NOMO-1 (cell line): ENCODE measurements at regions not wholly inside any gene's neighbourhood (a gene's known extent, or its start where the extent isn't known, plus 50 kb on each side); places are given as distances from the start of the nearest gene placed in this dataset.
"Not testable (repeated sequence)": the region's sequence is repeated elsewhere in the genome, so short reads cannot be mapped to it uniquely, and the experiment has no call there.

Source experiments
- DNase-seq, 2 experiments: peaks; one replicate each; lab custom pipeline; 2025; ENCODE audit not compliant: unreplicated experiment in 2 of 2; lab: John Stamatoyannopoulos, UW

GRCh38 chr12:125856366-125856765, 791.1 kb downstream of the AACS start:
- no peak for DNase-seq

GRCh38 chr12:125856896-125857295, 791.7 kb downstream of the AACS start:
- DNase-seq: no peak

GRCh38 chr12:125860672-125861288, 795.5 kb downstream of the AACS start:
- DNase-seq: no peak

- DNase-seq: no peak
Observed at GRCh38 chr12:125861299-125862281, 796.4 kb downstream of the AACS start.

- not testable (repeated sequence) for DNase-seq
Observed at GRCh38 chr12:125865236-125865635, 800.0 kb downstream of the AACS start.

GRCh38 chr12:125871811-125872594, 806.8 kb downstream of the AACS start:
- DNase-seq: no peak

- no peak for DNase-seq
Observed at GRCh38 chr12:125873016-125873415, 807.8 kb downstream of the AACS start.

GRCh38 chr12:125878483-125878882, 813.2 kb downstream of the AACS start:
- no peak for DNase-seq

- DNase-seq: no peak
Observed at GRCh38 chr12:125882141-125882540, 816.9 kb downstream of the AACS start.

GRCh38 chr12:125888921-125889320, 823.7 kb downstream of the AACS start:
- DNase-seq: no peak

- no peak for DNase-seq
Observed at GRCh38 chr12:125889742-125890141, 824.5 kb downstream of the AACS start.

- no peak for DNase-seq
Observed at GRCh38 chr12:125890366-125890905, 825.2 kb downstream of the AACS start.

GRCh38 chr12:125890971-125891370, 825.7 kb downstream of the AACS start:
- no peak for DNase-seq

GRCh38 chr12:125892276-125892675, 827.0 kb downstream of the AACS start:
- no peak for DNase-seq

- DNase-seq: no peak
Observed at GRCh38 chr12:125902991-125903390, 837.8 kb downstream of the AACS start.

- DNase-seq: no peak
Observed at GRCh38 chr12:125907351-125907750, 842.1 kb downstream of the AACS start.

GRCh38 chr12:125919856-125920470, 854.7 kb downstream of the AACS start:
- no peak for DNase-seq

- DNase-seq: no peak
Observed at GRCh38 chr12:125922330-125922729, 857.1 kb downstream of the AACS start.

GRCh38 chr12:125936502-125936901, 871.3 kb downstream of the AACS start:
- no peak for DNase-seq

- DNase-seq: no peak
Observed at GRCh38 chr12:125944446-125944845, 879.2 kb downstream of the AACS start.
